GM18508 (cell line): ENCODE measurements at regions not wholly inside any gene's neighbourhood (a gene's known extent, or its start where the extent isn't known, plus 50 kb on each side); places are given as distances from the start of the nearest gene placed in this dataset.

Experiments used
- ATAC-seq: cut with Tn5 transposase; IDR thresholded peaks from one replicate; pipeline ENCODE4 v1.9.1; 2021; ENCODE audit warnings: moderate number of reproducible peaks; ENCODE audit not compliant: insufficient read depth, unreplicated experiment

DNA sequence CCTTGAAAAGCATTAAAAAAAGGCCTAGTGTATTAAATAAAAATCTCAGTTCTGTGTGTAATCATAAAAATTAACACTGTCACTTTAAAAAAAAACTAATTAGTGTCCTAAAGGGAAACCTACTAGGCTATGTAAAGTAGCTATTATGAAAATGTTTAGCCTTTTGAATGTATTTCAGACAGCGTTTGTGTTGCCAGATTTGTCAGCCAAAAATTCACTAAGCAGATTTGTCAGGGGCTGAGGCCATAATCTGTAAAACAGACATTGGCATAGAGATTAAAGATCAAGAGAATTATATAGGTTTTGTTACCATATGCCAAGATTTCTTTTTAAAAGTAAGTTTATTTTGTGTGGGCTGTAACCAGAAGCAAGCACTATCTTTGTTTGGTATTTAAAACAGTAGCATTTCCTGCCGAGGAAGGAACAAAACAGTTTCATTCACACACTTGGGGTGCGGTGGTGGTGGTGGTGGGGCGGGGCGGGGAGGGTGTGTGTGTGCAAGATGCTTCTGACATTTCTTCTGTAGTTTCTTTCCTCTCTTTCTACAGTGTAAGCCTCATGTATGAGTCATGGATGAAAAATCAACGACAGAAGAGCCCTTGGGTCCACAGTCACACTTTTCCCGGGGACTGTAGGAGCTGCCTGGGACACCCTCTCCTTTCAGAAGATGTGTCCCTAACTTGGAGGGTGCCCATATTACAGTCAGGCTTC lies 328.5 kb upstream of the FANCL start:
- no peak for ATAC-seq

GRCh38 chr2:58568901-58569300 lies 327.8 kb upstream of the FANCL start:
- ATAC-seq: no peak

DNA sequence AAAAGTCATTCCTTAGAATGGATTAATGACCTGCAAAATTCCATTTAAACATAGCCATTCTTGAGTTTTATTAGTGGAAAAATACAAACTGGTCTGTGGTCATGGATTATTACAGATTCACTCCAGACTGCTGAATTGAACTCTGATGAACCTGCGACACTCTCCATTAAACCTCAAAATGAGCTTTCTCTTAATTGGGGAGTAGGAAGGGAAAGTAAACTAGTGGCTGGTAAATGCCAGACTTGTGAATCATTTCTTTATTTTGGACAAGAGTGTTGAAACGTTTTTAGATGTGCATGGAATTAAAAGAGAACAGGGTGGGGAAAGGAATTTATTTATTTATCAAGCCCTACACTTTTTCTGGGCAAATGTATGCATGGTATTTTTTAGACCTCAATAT lies 321.2 kb upstream of the FANCL start:
- no peak for ATAC-seq

DNA sequence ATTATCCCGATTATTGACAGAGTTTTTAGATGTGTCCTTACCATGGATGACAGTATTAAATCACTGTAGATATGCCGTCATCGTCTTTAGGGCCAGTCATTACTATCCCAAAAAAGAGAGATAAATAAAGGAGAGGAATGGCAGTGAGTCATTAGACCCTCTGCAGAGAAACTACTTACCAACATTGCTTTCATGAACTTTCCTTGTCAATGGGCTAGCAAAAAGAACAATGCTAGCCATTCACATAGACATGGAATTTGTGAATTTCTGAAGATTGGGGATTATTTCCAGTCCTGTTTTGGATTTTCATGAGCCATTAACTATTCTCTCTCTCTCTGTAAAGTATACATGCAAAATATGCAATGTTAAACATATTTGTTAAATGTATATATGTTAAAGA lies 319.4 kb upstream of the FANCL start:
- no peak for ATAC-seq

GRCh38 chr2:58558881-58559280 lies 317.8 kb upstream of the FANCL start:
- ATAC-seq: no peak

DNA sequence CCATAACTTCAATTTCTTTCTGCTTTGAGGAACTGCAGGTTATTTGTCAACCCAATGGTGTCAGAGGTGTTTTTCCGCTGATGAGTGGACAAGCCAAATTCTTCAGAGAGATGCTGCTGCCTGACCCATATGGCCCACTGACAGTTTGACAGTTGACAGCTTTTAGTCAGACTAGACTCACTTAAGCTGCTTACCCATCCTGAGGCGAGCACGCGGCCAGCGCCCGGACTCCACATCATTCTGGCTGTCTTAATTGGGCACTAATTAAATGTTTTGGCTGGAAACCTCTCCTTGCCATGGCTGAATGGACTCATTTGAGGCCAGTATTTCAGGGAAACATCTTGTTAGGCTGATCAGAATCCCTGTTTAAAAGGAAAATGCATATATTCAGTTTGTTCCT lies 316.1 kb upstream of the FANCL start:
- no peak for ATAC-seq

GRCh38 chr2:58553937-58554336 lies 312.8 kb upstream of the FANCL start:
- no peak for ATAC-seq

DNA sequence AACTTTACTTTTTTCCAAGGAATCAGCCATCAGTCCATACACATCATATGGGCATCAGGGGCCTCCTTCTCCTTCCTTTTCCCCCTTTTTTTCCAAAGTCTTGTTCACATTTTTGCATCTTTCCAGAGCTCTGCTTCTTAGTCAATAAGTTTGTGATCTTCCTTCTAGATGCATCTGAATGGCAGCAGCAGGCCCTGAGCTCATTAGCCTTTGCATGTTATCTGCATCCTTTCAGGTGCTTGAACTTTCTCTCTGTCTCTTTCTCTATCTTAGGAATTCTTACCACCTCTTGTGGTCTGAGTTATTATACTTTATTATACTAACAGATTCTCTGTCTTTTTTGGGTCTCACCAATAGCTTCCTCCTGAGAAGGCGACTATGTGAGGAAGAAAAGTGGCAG lies 312.4 kb upstream of the FANCL start:
- no peak for ATAC-seq

- ATAC-seq: no peak
Measured at GRCh38 chr2:58545300-58546280, 304.5 kb upstream of the FANCL start.

DNA sequence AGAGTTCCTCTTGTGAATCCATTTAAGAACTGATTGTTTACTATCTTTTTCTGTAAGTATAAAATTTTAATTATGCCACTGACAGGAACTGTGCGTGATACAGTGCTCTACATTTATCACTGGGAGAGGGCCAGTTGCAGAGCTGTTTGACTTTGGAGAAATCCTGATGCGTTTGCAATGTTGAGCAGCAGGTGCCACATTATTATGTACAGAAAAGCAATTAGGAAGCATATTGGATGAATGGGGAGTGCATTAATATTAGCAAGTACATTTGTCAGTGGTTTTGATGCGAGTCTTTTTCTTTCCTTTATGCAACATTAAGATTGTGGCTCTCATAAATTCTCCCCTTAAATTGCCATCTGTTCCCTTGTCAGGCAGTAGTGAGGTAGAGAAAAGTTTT lies 302.3 kb upstream of the FANCL start:
- no peak for ATAC-seq

DNA sequence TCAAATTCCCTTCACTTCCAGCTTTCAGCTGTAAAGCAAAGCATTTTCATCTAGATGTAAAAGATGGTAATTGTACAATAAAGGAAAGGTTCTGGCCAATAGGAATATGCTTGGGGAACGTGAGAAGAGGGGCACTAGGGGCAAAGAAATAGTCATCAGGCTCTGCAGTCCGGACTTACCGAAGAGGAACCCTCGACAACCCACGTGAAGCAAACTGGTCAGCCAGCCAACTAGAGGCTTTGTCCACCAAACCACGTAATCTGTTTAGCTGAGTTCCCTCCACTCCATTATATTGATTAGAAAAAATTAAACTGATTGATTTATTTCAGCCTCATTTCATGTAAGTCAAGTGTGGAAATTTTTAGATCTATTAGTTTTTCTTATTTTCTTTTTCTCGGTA lies 300.4 kb upstream of the FANCL start:
- no peak for ATAC-seq

DNA sequence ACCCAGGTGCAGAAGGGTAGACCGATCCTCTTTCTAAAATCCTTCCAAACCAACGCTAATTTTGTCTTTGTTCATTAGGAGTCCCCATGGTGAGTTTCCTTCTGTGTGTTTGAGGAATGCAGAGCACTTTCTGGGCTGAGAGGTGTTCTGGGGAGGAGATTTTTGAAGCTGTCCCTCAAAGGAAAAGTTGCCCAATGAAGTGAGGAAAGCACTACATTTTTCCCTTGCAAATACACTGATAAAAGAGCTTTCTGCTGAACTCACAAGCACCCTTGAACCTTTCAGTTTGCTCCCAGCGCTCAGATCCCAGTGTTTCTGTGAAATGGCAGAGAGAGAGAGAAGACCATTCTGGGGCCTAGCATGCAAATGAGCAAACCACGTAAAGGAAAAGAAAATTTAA lies 299.6 kb upstream of the FANCL start:
- no peak for ATAC-seq

DNA sequence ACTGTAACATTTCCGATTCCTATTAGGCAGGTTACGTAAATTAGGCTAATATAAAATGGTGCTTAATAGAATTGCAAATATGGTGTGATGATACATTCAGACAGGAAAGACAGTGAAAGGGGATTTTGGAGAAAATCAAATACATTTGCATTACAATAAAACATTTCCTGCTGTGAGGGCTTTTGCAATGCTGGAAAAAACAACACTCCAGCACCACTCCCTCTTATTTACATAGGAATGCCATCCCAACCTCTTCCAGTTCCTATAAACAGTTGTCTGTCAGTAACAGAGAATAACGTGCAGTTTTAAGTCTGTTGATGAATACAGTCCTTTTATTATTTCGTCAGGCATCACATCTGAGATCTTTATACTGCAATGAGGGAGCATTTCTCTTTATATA lies 298.8 kb upstream of the FANCL start:
- ATAC-seq: no peak

DNA sequence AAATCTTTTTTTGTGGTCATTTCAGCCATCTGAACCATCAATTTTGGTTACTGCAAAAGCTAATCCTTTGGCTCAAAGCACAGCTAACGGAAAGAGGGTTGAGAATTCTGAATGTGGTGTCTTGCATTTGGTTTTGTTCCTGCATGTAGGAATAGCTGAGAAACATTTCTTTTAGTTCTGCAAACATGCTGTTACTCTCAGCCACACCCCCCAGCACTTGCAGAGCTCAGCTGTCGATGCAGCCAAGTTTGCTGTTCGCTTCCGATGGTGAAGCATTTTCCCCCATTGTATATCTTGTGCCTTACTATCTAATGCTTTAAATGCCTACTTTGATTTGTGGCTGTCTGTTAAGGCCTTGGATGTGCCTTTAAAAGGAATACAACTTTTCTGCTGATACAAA lies 294.9 kb upstream of the FANCL start:
- no peak for ATAC-seq

DNA sequence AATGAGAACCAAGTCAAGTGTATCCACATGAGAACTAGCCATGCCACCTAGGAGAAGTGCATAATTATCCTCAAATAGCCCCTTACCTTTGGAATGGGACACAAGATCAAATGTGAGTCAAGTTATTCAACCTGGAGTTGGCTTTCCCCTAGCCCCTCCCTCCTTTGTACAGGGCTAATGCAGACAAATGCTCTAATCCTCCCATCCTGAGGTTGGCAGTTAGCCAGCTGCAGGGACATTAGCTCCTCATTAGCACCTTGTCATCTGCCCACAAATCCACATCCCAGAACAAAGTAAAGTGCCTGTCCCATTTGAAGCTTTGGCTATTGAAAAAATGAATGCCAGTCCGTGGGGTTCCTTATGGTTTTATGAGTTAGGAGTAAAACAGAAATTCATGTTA lies 294.1 kb upstream of the FANCL start:
- no peak for ATAC-seq

- ATAC-seq: no peak
Measured at GRCh38 chr2:58533376-58533775, 292.3 kb upstream of the FANCL start.

DNA sequence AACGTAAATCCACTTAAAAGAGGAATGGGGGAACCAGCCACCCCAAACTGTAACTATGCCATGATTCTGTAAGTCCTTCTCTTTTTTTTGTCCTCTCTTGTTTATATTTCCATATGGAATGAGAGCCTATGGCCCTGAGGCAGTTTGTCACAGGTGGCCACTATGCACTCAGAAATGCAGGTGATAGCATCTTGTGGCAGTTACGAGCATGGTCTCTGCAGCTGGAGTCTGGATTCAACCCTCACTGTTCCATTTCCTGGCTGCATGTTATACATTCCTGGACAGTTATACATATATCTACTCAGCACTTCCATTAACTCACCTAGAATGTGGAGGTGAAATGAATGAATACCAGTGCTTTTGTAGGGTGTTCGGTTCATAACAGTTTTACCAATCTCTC lies 291.5 kb upstream of the FANCL start:
- no peak for ATAC-seq

- ATAC-seq: no peak
Measured at GRCh38 chr2:58527647-58528046, 286.5 kb upstream of the FANCL start.

DNA sequence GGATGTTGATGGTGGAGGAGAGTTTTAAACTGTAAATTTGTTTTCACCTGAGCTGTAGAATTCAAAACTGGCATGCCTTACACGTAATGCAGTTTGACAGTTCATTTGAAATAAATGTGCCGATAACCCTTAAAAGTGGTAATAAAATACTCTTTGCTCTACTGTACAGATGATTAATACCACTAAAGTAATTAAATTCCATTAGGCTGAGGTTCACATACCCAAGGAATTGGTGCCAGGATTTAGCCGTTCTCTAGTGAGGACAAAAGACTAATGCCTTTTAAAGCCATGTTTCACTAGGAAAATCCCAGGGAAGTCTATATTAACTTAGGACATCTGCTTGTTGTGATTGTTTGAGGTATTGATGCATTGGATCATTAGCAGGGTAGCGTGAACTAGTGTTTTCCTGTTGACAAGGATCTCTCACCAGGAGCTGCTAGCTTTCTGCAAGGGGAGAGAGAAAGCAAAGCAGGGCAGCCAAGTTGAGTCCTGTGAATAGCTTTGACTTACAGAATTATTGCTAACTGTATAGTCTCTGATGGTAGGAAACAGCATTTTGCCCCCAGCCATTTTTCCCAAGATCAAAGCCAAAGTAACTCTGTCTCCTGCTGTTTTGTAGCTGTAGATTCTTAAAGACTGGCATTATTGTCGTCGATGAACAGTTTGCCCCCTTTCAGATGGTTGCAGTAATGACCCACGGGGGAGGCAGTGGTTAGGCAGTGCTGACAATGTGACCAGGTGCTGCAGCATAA lies 280.9 kb upstream of the FANCL start:
- no peak for ATAC-seq

- no peak for ATAC-seq
Measured at GRCh38 chr2:58520903-58521302, 279.8 kb upstream of the FANCL start.

DNA sequence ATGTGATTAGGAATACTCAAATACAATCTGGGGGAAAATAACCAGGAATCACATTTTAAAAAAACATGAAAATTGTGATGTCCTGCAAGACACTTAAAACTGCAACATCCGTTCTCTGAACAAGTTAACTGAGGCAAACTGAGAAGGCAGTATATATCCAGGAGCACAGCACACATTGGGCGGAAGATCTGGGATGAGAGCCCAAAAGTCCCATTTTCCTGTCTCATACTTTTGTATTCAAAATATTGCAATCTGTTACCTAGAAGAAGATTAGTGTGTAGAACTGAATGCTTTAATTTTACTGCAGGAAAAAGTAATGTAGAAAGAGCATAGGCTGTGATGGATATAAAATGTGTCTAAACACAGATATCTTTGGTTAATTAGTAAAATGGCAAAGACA lies 276.8 kb upstream of the FANCL start:
- ATAC-seq: no peak
